IMR-90 (cell line): ENCODE measurements at regions not wholly inside any gene's neighbourhood (a gene's known extent, or its start where the extent isn't known, plus 50 kb on each side); places are given as distances from the start of the nearest gene placed in this dataset.

ENCODE experiments used
- ATAC-seq: fragments of 200-7000 bp; cut with Tn5 transposase; 2 replicates; pipeline ENCODE4 v1.9.1; 2020; ENCODE audit warnings: low read depth, mild to moderate bottlenecking, moderate library complexity
- BruUV-seq: library from RNA; stranded (reverse); fragments of 400-500 nt; replicated peaks from 2 replicates; lab custom pipeline; 2021; lab: Mats Ljungman, UMichigan
- CTCF ChIA-PET: fragments of 300-600 bp; formaldehyde crosslinking; extraction: SDS; loops from one replicate; lab custom pipeline; 2021; ENCODE audit warnings: antibody characterized with exemption; lab: Yijun Ruan, JAX
- POLR2A ChIA-PET: fragments of 300-600 bp; sonication (Branson Sonifier 250); formaldehyde crosslinking; loops from one replicate; lab custom pipeline; 2022; ENCODE audit warnings: antibody characterized with exemption; ENCODE audit not compliant: unreplicated experiment; lab: Charles Lee
- DNase-seq: peaks from one replicate; pipeline ENCODE4 v3.0.0; 2013
- H2AFZ ChIP-seq: replicated peaks from 2 replicates; pipeline ENCODE3; 2013; ENCODE audit warnings: low read length, mild to moderate bottlenecking; ENCODE audit not compliant: poor library complexity
- H2AK5ac ChIP-seq: 2 replicates; pipeline ENCODE4 v1.6.1; 2013; ENCODE audit warnings: low read depth, low read length, inconsistent platforms
- H2AK9ac ChIP-seq: replicated peaks from 2 replicates; pipeline ENCODE3; 2013; ENCODE audit warnings: mild to moderate bottlenecking, low read depth, low read length, moderate library complexity; ENCODE audit not compliant: poor library complexity
- H2BK120ac ChIP-seq: 2 replicates; pipeline ENCODE4 v1.6.1; 2013; ENCODE audit warnings: low read depth, low read length, inconsistent platforms
- H2BK15ac ChIP-seq: 3 replicates; pipeline ENCODE4 v1.6.1; 2013; ENCODE audit warnings: low read depth, low read length, inconsistent platforms
- H2BK20ac ChIP-seq: 2 replicates; pipeline ENCODE4 v1.6.1; 2013; ENCODE audit warnings: low read depth, mild to moderate bottlenecking, inconsistent platforms, low read length, moderate library complexity
- H2BK5ac ChIP-seq: 2 replicates; pipeline ENCODE4 v1.6.1; 2013; ENCODE audit warnings: mild to moderate bottlenecking, low read depth, low read length, inconsistent platforms; ENCODE audit not compliant: poor library complexity, severe bottlenecking
- H3K14ac ChIP-seq: replicated peaks from 2 replicates; pipeline ENCODE4 v1.6.1; 2013; ENCODE audit warnings: low read depth, low read length, inconsistent platforms
- H3K18ac ChIP-seq: 2 replicates; pipeline ENCODE4 v1.6.1; 2013; ENCODE audit warnings: low read depth, low read length, control low read depth
- H3K23ac ChIP-seq: 2 replicates; pipeline ENCODE4 v1.6.1; 2013; ENCODE audit warnings: low read depth, low read length, inconsistent platforms
- H3K27ac ChIP-seq: 2 replicates; pipeline ENCODE4 v1.5.1; 2013; ENCODE audit warnings: mild to moderate bottlenecking, control low read depth, low read length; ENCODE audit not compliant: insufficient read depth
- H3K27me3 ChIP-seq: 2 replicates; pipeline ENCODE4 v1.6.1; 2013; ENCODE audit warnings: low read length; ENCODE audit not compliant: control insufficient read depth, insufficient read depth
- H3K36me3 ChIP-seq: 2 replicates; pipeline ENCODE4 v1.6.1; 2013; ENCODE audit warnings: low read length, mixed read lengths; ENCODE audit not compliant: control insufficient read depth, insufficient read depth
- H3K4ac ChIP-seq: 2 replicates; pipeline ENCODE4 v1.6.1; 2013; ENCODE audit warnings: low read depth, low read length, inconsistent platforms
- H3K4me1 ChIP-seq: 2 replicates; pipeline ENCODE4 v1.6.1; 2013; ENCODE audit warnings: low read length, mixed read lengths; ENCODE audit not compliant: control insufficient read depth, insufficient read depth
- H3K4me2 ChIP-seq: 2 replicates; pipeline ENCODE4 v1.6.1; 2013; ENCODE audit warnings: low read depth, mild to moderate bottlenecking, control low read depth, low read length, moderate library complexity
- H3K4me3 ChIP-seq: 2 replicates; pipeline ENCODE4 v1.5.1; 2013; ENCODE audit warnings: low read depth, mild to moderate bottlenecking, control low read depth, low read length, moderate library complexity; ENCODE audit not compliant: insufficient read depth
- H3K56ac ChIP-seq: 2 replicates; pipeline ENCODE4 v1.6.1; 2013; ENCODE audit warnings: low read length, inconsistent platforms; ENCODE audit not compliant: insufficient read depth; ENCODE audit errors: extremely low read depth
- H3K79me1 ChIP-seq, 2 experiments: 2 replicates each; pipeline ENCODE4 v1.6.1; 2013; ENCODE audit warnings: low read length in 2 of 2, inconsistent platforms in 1 of 2, low read depth in 1 of 2
- H3K9ac ChIP-seq: 2 replicates; pipeline ENCODE4 v1.6.1; 2013; ENCODE audit warnings: low read depth, low read length, control low read depth
- H3K9me1 ChIP-seq: 2 replicates; pipeline ENCODE4 v1.6.1; 2013; ENCODE audit warnings: low read length, inconsistent platforms; ENCODE audit not compliant: insufficient read depth
- H3K9me3 ChIP-seq: 2 replicates; pipeline ENCODE4 v1.6.1; 2013; ENCODE audit warnings: low read length; ENCODE audit not compliant: control insufficient read depth, insufficient read depth
- H4K20me1 ChIP-seq: 2 replicates; pipeline ENCODE4 v1.6.1; 2013; ENCODE audit warnings: low read length, inconsistent platforms; ENCODE audit not compliant: insufficient read depth
- H4K5ac ChIP-seq: 2 replicates; pipeline ENCODE4 v1.6.1; 2013; ENCODE audit warnings: mild to moderate bottlenecking, low read depth, low read length, control low read depth
- H4K8ac ChIP-seq, 2 experiments: 2 replicates each; pipeline ENCODE4 v1.6.1; 2013; ENCODE audit warnings: low read depth in 2 of 2, low read length in 2 of 2, control low read depth in 1 of 2, inconsistent platforms in 1 of 2
- H4K91ac ChIP-seq: 2 replicates; pipeline ENCODE4 v1.6.1; 2013; ENCODE audit warnings: low read depth, low read length, inconsistent platforms; ENCODE audit not compliant: insufficient read depth
- BHLHE40 ChIP-seq: fragments of 150-350 bp; IDR thresholded peaks from 2 replicates; pipeline ENCODE4 v1.6.1; 2016; ENCODE audit warnings: mild to moderate bottlenecking, low read depth, low read length
- CEBPB ChIP-seq: IDR thresholded peaks from 2 replicates; pipeline ENCODE4 v1.6.1; 2012; ENCODE audit warnings: low read depth, low read length, improper control_type of control experiment
- CHD1 ChIP-seq: IDR thresholded peaks from 2 replicates; pipeline ENCODE4 v1.6.1; 2012; ENCODE audit warnings: low read depth, low read length, improper control_type of control experiment
- CTCF ChIP-seq: conservative IDR thresholded peaks from 2 replicates; pipeline ENCODE4 v1.5.1; 2012; ENCODE audit warnings: mild to moderate bottlenecking, low read depth, low read length, improper control_type of control experiment
- ELK1 ChIP-seq: fragments of 150-350 bp; IDR thresholded peaks from 2 replicates; pipeline ENCODE4 v1.6.1; 2016; ENCODE audit warnings: low read depth, mild to moderate bottlenecking, low read length, moderate library complexity, borderline replicate concordance
- FOS ChIP-seq: fragments of 150-350 bp; IDR thresholded peaks from 2 replicates; pipeline ENCODE4 v1.6.1; 2016; ENCODE audit warnings: low read depth, low read length
- MAFK ChIP-seq: IDR thresholded peaks from 2 replicates; pipeline ENCODE4 v1.6.1; 2012; ENCODE audit warnings: low read depth, low read length, improper control_type of control experiment
- MAZ ChIP-seq: IDR thresholded peaks from 2 replicates; pipeline ENCODE4 v1.6.1; 2012; ENCODE audit warnings: low read depth, mild to moderate bottlenecking, low read length, improper control_type of control experiment, moderate library complexity, borderline replicate concordance
- MXI1 ChIP-seq: IDR thresholded peaks from 2 replicates; pipeline ENCODE4 v1.6.1; 2012; ENCODE audit warnings: low read depth, mild to moderate bottlenecking, low read length, moderate library complexity, borderline replicate concordance
- NFE2L2 ChIP-seq: fragments of 150-350 bp; IDR thresholded peaks from 2 replicates; pipeline ENCODE4 v1.6.1; 2016; ENCODE audit warnings: low read depth, mild to moderate bottlenecking, low read length
- POLR2A ChIP-seq: IDR thresholded peaks from 2 replicates; pipeline ENCODE4 v1.6.1; 2012; ENCODE audit warnings: mild to moderate bottlenecking, low read depth, low read length
- RAD21 ChIP-seq: IDR thresholded peaks from 2 replicates; pipeline ENCODE4 v1.6.1; 2012; ENCODE audit warnings: low read length, improper control_type of control experiment
- RCOR1 ChIP-seq: IDR thresholded peaks from 2 replicates; pipeline ENCODE4 v1.6.1; 2012; ENCODE audit warnings: mild to moderate bottlenecking, low read length, improper control_type of control experiment; ENCODE audit not compliant: insufficient replicate concordance
- RFX5 ChIP-seq: IDR thresholded peaks from 2 replicates; pipeline ENCODE4 v1.8.0; 2012; ENCODE audit warnings: low read depth, mild to moderate bottlenecking, low read length, moderate library complexity
- SMC3 ChIP-seq: fragments of 150-350 bp; IDR thresholded peaks from 2 replicates; pipeline ENCODE4 v1.6.1; 2016; ENCODE audit warnings: low read depth, mild to moderate bottlenecking, antibody characterized with exemption, low read length, moderate library complexity
- USF2 ChIP-seq: fragments of 150-350 bp; IDR thresholded peaks from 2 replicates; pipeline ENCODE4 v1.6.1; 2017; ENCODE audit warnings: mild to moderate bottlenecking, antibody characterized with exemption, low read length, low read depth
- WGBS, 2 experiments: methylation state at CpG; one replicate each; pipeline versions ENCODE4 v1.1.5 to v1.1.7; 2013; ENCODE audit warnings: missing lambda C conversion rate in 2 of 2; ENCODE audit not compliant: insufficient read length in 1 of 2; ENCODE audit errors: extremely low coverage in 2 of 2; 5-methylcytosine and 5-hydroxymethylcytosine counted together
- dilution Hi-C: fragments of 300-500 bp; cut with HindIII; formaldehyde crosslinking; loops from one replicate; pipeline ENCODE4 v1.14.3; 2018; ENCODE audit warnings: low sequenced_read_pairs; ENCODE audit not compliant: unreplicated experiment
- in situ Hi-C: fragments of 300-500 bp; cut with MboI; formaldehyde crosslinking; loops from 3 replicates; pipeline ENCODE4 v1.14.3; 2019; ENCODE audit warnings: low sequenced_read_pairs, inconsistent platforms, mixed read lengths
- intact Hi-C: fragments of 100-400 bp; cut with micrococcal nuclease; formaldehyde crosslinking; loops from 2 replicates; pipeline ENCODE4 v1.10.0; 2022

GRCh38 chr17:77602883-77603640 lies 355.4 kb upstream of the TNRC6C start:
- Histone ChIP-seq H2AK5ac (no peak overlapping the region), H4K20me1 (no peaks in the 10 kb centered on the region), H3K9ac (no peak overlapping the region), H3K4me3 (no peak overlapping the region), H3K9me1 (no peaks in the 10 kb centered on the region), H3K14ac (no peak overlapping the region), H4K91ac (no peak overlapping the region), H3K4me2 (no peak overlapping the region), H4K8ac (no peak overlapping the region), H3K23ac (no peak overlapping the region), H3K36me3 (no peaks in the 10 kb centered on the region), H2BK120ac (no peak overlapping the region), H3K27ac (no peak overlapping the region), H3K56ac (no peak overlapping the region), H3K4ac (no peak overlapping the region), H3K79me1 (no peaks in the 10 kb centered on the region), H3K27me3 (peaks cover 9% of the 10 kb centered on the region), H2BK15ac (no peak overlapping the region), H3K18ac (no peak overlapping the region), H3K4me1 (peaks cover 4% of the 10 kb centered on the region; the same call in 1 of the 2 replicates), H2AK9ac (peak overlapping the region; percentile 39), H2AFZ (no peak overlapping the region), H3K9me3 (no peaks in the 10 kb centered on the region), H2BK5ac (no peak overlapping the region), H2BK20ac (no peak overlapping the region), H4K5ac (no peak overlapping the region)
- WGBS, 2 experiments = 79% methylated on average over 5 of the region's 24 CpGs; no CpG with 5 or more reads in 1 of the 2 experiments
- ChIA-PET POLR2A (no interaction called here), CTCF (no interaction called here)
- dilution Hi-C loops (no loop called here), intact Hi-C loops (no loop called here), in situ Hi-C loops (no loop called here)
- DNase-seq (no peak), ATAC-seq (no peak)
- TF ChIP-seq MAFK (no peak), MXI1 (no peak), RCOR1 (no peak), RAD21 (no peak), FOS (no peak), BHLHE40 (no peak), POLR2A (no peak), CEBPB (no peak), NFE2L2 (no peak), ELK1 (no peak), CHD1 (no peak), SMC3 (no peak), CTCF (no peak), USF2 (no peak), RFX5 (no peak), MAZ (no peak)
- BruUV-seq = no TSS peak
